ENCODE measurements at regions not wholly inside any gene's neighbourhood (a gene's known extent, or its start where the extent isn't known, plus 50 kb on each side); places are given as distances from the start of the nearest gene placed in this dataset.

- no peak for TF ChIP-seq CTCF (IDR thresholded peaks at IDR 0.05)
- TF ChIP-seq POLR2A (IDR thresholded peaks at IDR 0.05), result no peak
Observed at GRCh38 chr3:16114429-16114828, 60.1 kb upstream of the GALNT15 start.
